Stimulated activated CD8-positive, alpha-beta memory T cell treated with anti-CD3 and anti-CD28 coated beads, Interleukin-4, amount 100 ng/mL, for 4 hours (primary cell): ENCODE measurements at regions not wholly inside any gene's neighbourhood (a gene's known extent, or its start where the extent isn't known, plus 50 kb on each side); places are given as distances from the start of the nearest gene placed in this dataset.

Source experiments
- DNase-seq, 2 donors: peaks; one replicate each; pipeline ENCODE4 v3.0.0-alpha.2; 2020; ENCODE audit warnings: low read depth in 2 of 2, low spot score in 1 of 2

DNA sequence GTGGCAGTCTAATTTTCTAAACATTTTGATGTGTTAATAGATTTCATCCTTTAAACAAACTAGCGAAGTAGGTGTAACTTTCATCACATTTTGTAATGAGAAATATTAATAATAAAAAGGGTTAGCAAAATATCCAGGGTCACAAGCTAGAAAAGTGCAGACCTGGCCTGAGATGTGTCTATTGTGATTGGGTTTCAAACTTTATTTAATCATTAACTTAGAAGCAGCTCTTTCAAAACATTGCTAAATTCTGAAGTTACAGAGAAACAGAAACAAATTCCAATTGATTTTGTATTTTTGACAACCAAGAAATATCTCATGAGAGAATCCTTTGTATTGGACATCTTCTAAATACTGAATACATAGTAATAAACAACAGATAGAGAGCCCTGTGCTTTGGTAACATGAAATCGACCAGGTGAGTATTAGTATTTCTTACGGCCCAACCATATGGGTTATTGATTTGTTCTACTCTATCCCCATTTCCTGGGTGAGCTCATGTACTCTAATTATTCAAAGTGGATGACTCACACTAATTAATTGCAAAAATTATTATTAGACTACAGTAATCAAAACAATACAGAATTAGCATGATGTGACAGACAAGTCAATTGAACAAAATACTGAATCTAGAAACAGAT, 1093.8 kb upstream of the AGA start:
- DNase-seq, result no peak

DNA sequence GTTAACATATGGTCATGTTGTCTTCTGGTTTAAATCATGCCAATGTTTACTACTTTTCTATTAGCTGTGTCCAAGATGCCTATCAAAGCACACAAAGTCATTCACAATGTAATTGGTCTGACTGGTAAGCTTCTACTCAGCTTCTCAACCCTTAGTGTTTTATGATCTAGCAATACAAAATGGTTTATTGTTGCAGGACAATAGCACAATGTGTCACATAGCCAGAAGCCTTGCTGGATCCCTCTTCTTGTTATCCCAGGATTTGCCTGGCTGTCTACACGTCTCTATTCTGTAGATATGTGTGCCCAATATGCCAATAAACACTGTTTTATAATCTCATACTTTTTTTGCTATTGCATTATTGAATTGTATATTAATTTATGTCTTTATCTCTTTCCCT, 1111.0 kb upstream of the AGA start:
- DNase-seq, result no peak

DNA sequence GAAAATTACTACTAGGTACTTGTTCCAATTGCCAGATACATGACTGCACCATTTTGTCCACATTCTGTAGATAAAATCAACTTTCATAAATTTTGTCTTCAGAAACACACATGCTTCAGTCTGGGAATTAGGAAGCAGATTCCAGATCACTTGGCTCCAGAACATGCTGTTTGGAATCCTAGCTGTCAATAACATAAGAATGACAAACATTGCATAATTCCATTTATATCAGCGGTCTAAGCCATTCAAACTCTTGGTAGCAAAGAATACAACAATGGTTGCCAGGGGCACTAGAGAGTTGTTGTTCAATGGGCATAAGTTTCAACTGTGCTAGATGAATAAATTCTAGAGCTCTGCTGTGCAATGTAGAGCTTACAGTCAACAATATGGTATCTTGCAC, 1112.1 kb upstream of the AGA start:
- DNase-seq, result no peak

DNA sequence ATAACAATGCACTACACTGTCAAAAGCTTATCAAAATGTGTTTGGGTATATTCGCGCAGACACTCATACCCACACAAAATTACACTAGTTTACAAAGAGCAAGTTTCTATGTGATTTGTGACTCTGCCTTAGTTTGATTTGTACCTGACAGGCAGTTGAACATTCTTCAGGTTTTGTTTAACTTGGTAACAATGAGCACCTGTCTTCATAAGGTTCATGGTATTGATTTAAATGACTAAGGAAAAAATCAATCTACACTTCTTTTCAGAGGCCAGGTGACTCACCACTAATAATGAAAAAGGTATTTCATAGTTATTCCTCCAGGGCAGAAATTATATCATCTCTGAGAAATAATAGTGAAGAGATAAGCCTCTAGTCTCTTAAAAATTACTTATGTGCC, 1114.6 kb upstream of the AGA start:
- no peak for DNase-seq

DNA sequence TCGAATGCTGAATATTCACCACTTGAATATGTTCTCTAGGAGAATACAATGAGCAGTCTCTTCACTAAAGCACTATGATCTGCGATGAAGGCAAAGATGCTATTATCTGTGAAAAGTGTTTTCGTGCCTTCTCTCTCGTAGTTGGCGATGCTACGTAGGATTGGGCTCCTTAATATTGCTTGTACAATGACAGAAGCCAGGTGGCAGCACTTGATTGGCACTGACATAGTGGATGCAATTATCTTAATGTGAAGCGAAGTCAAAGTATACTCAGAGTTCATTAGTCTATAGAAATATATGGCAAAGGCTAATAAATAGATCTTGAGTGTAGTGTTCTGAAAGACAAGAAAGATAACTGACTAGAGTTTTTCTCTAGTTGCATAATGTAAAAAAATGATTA, 1135.7 kb upstream of the AGA start:
- DNase-seq, result no peak

DNA sequence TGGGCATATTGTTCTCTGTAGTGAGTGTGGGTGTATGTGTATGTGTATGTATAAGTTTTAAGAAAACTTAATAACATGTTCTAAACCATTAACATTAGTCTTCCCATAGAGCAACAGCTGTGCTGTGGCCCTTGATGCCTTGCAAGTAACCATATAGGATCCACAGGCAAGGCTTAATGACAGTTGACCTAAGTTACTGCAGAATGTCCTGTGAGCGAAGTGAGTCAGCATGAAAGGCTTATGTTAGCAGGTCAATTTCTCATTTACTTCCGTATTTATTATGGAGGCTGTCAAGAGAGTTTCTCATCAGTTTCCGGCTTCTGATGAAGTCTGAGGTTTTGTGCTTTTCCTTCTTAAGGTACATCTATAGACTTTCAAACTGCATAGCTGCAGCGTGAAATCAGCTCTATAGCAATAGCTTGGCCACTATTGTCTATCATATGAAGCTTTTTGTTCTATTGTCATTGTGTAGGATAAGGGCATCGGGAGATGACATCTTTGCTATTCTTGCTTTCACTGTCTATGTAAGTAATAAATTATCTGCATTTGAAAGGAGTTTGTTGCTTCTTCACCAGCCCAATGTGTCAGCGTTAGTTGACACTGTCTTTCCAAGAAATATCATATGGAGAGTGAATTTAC, 1153.4 kb upstream of the AGA start:
- DNase-seq, result no peak

DNA sequence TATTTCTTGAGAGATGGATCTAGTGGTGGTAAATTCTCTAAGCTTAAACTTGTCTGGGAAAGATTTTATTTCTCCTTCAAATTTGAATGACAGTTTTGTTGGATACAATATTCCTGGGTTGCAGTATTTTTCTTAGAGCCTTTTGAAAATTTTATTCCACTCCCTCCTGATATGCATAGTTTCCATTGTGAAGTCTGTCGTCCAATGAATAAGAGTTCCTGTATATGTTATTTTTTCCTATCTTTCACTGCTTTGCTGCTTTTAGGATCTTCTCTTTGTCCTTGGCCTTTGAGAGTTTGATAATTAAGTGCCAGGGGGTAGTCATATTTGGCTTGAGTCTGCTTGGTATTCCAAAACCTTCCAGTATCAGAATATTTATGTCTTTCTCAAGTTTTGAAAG, 1156.4 kb upstream of the AGA start:
- DNase-seq, result no peak

DNA sequence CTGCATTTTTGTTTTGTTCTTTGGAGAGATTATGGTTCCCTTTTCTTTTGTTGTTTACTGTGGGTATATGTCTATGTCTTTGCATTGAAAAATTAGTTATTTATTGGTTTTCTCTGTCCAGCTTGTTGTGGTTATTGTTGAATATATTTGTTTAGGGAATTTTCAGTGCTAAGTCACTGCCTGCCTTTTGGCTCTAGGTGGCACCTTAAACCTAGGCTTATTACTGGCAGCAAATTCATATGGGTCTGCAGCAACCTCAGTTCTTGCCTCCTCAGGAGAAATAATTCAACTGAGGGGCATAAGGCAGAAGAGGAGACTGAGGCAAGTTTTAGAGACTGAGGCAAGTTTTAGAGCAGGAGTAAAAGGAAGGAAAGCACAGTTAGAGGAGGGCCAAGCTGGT, 1157.3 kb upstream of the AGA start:
- DNase-seq, result no peak

DNA sequence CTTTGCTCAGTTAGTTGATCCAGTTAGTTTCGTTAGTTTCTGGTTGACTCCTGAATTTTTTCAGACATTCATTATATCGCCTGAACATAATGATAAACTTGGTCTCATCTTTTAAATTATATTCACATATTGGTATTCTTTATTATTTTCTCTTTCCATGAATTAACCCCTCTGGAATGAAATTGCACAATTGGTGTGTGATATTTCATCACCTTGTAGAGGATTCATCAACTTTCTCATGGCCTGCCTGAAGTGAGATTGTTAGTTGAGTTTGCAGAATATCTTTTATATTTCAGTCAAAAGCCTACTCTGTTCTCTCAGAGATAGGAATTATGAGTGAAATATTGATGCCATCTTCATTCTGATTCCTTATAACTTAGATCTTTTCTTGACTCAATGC, 1160.6 kb upstream of the AGA start:
- DNase-seq, result no peak

DNA sequence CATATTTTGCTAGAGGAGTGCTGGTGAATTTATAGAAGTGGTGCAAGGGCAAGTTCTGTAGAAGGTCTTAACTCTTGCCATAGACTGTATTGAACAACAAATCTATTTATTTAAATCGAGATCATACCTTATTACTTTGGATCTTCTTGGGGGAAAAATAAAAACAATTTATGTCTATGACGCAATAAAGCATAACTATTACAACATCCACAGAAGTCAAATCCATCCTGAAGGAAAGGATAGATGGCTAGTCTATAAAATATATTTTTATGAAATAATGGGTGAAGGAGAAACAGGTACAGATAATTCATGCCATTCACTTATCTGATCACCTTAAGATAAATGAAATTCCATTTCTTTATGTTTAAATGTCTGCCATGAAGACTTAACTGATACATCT, 1168.8 kb upstream of the AGA start:
- DNase-seq, result no peak

DNA sequence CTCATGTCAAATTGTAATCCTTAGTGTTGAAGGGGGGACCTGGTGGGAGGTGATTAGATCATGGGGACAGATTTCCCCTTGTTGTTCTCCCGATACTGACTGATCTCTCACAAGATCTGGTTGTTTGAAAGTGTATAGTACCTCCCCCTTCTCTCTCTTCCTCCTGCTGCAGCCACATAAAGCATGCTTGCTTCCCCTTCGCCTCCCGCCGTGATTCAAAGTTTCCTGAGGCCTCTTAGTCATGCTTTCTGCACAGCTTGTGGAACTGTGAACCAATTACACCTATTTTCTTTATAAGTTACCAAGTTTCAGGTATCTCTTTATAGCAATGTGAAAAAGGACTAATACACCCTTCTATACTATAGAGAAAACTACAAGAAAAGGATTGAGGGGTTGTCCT, 1170.5 kb upstream of the AGA start:
- no peak for DNase-seq

DNA sequence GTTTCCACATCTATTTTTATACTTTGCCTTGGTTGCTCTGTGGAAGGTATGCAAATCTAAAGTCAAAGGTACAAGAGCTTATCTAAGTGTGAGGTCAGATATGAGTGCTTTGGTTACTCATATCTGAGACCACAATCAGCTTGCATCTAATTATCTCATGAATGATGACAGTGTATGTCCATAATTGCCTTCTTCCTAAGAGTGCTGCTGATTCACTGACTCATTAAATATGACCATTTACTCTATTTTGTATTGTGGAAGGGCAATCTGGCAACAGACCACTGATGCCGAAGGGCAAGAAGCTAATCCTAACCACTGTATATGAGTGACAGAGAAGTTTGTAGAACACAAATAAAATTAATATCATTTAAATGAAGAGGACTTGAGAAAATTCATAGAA, 1190.2 kb upstream of the AGA start:
- DNase-seq, result no peak

DNA sequence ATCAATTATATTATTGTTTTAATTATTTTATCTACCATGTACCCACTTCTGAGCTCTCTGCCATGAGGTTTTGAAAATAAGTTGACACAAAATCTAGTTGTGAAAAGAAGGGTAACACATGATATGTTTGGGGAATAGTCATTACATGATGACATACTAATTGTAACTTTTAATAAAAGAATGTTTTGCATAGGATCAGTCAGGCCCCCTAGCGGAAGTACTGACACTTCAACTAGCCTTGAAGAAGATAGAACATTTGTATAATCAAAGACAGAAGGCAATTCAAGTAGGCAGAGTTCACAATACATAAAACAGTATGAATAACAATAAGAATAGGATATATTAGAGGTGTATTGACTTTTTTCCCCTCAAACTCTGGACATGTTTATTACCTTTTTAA, 1191.0 kb upstream of the AGA start:
- DNase-seq, result no peak

DNA sequence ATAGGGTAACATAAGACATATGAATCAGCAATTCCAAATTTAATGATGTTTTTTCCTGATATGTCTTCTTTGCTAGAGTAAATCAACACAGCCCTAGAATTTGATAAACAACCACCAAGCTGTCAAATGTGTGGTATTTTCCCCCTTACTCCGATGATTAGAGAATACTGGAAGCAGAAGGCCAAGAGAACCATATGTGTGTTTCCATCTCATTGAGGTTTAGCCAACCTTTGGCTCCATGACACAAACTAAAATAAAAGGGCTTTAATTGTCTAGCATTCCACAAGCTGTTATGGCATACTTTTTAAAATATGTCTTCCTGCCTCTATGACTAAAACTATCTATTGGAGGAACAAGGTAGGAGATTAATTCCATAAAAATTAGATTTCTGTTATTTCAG, 1222.4 kb upstream of the AGA start:
- no peak for DNase-seq

DNA sequence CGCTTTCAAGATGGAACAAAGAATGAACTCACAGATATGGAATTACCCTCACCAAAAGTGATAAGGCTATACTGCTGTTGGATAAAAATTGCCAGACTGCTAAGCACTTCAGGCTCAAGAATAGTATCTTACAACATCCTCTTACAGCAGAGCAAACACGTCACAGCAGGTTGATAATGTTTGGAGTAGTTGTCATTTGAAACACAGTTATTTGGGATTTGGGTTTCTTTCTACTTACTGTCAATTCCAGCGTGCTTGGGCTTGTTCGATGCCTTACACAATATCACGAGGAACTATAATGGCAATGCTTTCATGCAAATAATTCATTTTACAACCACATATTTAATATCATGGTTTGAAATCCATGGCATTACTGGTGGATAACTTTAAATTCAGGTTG, 1223.7 kb upstream of the AGA start:
- DNase-seq, result no peak

DNA sequence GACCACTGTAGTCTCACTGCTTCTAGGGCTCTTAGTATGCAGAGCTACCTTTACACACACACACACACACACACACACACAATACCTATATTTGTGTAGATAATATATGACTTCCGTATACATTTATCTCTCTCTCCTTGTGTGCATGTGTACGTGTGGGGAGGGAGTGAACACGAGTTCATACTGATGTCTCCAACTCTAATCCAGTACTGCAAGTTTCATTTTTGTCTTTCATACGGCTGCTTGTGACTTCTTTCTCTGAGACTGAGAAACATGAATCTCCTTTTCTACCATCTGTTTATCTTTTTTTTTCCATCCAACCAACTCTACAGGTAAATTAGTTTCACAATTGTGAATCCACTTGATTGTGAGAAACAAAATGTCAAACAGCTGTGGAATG, 1229.5 kb upstream of the AGA start:
- no peak for DNase-seq

DNA sequence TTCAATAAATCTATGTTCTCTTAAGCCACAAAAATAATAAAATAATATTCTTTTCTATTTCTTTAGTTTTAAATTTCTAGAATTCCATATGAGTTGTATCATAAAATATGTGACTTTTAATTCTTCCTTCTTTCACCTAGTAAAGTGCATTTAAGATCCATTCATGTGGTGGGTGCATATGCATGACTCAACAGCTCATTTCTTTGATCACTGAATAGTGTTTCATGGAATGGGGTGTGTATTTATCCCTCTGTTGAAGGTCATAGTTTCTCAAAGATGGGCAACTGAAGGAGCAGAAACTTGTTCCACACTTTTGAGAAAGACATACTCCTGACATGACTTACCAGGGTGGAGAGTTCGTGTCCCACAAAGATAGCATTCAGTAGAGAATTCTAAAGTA, 1230.3 kb upstream of the AGA start:
- no peak for DNase-seq

DNA sequence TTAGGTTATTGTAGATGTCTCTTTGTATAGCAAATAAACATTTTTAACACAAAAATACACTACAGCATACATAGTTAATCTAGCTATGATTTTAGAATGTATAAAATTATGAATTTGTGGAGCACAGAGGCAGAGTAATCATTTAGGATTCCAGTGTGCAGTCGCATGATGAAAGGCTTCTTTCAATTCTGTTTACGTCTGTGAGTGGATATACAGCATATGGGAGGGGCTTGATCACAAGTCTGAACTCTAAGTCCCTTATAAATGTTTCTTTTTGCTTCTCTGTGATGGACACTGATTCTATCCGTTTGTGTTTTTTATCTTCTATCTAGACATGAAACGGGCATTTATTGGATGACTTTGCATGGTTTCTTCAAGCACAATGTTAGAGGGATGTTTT, 1239.6 kb upstream of the AGA start:
- DNase-seq, result no peak

DNA sequence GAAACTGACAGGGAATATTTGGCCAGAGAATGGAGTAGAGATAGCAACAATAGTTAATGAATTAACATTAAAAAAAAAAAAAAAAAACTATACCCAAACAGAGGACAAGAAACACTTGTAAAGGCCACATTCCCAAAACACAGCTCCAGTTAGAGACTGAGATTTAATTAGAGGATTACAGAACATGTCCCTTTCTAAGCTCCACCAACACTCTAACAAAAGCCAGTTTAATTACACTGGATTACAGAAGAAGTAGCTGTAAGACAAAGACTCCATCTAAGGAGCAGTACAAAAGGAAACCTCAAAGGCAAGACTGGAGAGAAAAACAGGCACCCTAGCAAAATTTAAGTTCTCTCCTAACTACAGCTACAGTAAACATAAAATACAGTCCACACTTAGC, 1247.7 kb upstream of the AGA start:
- no peak for DNase-seq

DNA sequence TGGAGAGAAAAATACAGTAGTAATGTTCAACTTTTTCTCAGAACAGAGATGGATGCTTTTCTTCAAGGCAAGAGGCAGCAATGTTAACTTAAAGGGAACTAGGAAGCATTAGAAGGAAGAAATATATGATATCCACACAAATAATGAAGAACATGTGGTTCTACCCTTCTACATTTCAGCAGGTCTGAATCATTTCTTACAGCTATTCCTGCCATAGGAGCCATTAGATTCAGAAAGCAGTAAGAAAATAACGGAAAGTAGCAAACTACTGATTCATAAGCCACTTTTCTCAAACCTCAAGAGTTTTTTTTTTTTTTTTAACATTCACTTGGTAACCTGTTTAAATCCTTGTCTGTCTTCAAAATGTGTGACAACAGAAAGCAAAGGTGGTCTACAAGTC, 1251.6 kb upstream of the AGA start:
- no peak for DNase-seq

DNA sequence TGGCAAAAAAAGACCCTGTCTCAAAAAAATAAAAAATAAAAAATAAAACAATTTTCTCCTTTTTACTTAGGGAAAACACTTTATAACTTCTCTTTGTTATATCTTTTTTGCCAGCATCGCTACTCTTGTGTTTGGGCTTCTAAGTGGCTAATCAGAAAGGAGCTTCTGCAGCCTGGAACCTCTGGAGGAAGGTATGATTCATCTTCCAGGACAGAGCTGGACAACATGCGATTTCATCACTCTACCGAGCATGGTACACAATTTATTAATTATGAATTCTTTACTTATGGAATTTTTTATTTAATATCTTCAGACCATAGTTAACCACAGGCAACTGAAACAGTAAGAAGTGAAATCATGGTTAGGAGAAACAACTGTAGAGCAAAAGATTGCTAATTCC, 1254.3 kb upstream of the AGA start:
- no peak for DNase-seq

DNA sequence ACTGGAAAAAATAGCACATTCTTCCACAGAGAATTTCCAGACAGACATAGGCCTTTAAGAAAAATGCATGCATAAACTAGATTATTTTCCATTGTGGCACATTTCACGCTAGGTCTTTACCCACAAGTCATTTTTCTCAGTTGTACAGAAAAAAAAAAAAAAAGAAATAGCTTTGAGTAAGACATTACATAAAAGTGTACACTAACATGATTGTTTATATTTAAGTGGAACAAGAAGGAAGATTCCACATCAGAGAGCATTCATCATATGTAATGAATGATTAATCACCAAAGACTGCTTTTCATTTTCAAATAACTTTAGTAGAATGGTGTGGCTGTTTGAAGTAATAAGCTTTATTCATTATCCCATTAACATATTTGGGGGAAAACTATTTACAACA, 1270.2 kb upstream of the AGA start:
- no peak for DNase-seq

DNA sequence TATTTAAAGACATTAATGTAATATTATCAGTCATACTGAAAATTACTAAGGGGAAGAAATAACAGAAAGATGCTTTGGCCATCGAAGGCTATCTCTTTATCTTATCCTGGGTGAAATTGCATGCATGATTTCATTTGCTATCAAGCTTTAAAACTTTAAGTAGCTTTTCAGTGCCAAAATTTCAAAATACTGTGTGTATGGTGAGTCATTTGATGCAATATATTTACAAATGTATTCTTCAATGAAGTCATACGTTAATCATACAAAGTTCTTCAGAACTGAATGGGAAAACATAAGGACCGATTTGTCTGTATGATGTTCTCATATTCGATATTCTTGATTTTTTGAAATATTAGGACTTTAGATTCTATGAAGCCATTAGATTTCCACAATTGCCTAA, 1295.8 kb upstream of the AGA start:
- no peak for DNase-seq

DNA sequence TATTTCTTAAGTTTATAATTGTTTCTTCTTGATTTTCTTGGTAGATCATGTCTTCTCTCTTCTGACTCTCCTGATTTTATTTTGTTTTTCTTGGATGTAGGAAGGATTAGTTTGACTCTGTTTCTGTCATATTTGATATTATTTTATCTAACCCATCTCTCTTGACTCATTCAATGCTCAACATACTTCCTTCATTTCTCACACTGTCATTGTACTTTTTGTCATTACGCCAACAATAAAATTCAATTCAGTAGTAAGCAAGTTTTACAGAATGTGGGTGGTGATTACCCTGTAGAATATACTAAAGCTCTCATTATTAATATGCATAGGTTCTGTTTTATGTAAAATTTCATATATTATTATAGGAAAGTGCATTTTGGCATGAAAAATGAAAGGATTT, 1303.0 kb upstream of the AGA start:
- DNase-seq, result no peak
